Psoas muscle (tissue), 7 donors: ENCODE measurements at regions not wholly inside any gene's neighbourhood (a gene's known extent, or its start where the extent isn't known, plus 50 kb on each side); places are given as distances from the start of the nearest gene placed in this dataset.
"Not testable (repeated sequence)": the region's sequence is repeated elsewhere in the genome, so short reads cannot be mapped to it uniquely, and the experiment has no call there.

ENCODE experiments used
- ATAC-seq, 4 donors: fragments of 200-7000 bp; cut with Tn5 transposase; one replicate each; pipeline ENCODE4 v1.9.1; 2020; ENCODE audit warnings: moderate library complexity in 3 of 4, mild to moderate bottlenecking in 2 of 4
- DNase-seq, 2 donors: peaks; one replicate each; pipeline ENCODE4 v3.0.0-alpha.2; 2020
- H3K27ac ChIP-seq: fragments of 200-600 bp; one replicate; pipeline ENCODE4 v1.8.0; 2022
- H3K27me3 ChIP-seq, 3 donors: fragments of 200-600 bp in 1 of 3; one replicate each; pipeline versions ENCODE4 v1.6.1 to v1.8.0; 2013 to 2022; ENCODE audit warnings: low read length in 2 of 3, mild to moderate bottlenecking in 2 of 3, moderate library complexity in 1 of 3; ENCODE audit not compliant: insufficient read depth in 3 of 3
- H3K36me3 ChIP-seq, 2 donors: fragments of 200-600 bp in 1 of 2; one replicate each; pipeline versions ENCODE4 v1.6.1 to v1.8.0; 2013 to 2022; ENCODE audit warnings: low read depth in 1 of 2, mild to moderate bottlenecking in 1 of 2, moderate library complexity in 1 of 2; ENCODE audit not compliant: insufficient read depth in 1 of 2
- H3K4me1 ChIP-seq: fragments of 200-600 bp; one replicate; pipeline ENCODE4 v1.8.0; 2022
- H3K4me3 ChIP-seq: fragments of 200-600 bp; one replicate; pipeline ENCODE4 v1.8.0; 2022; ENCODE audit warnings: mild to moderate bottlenecking
- H3K9me3 ChIP-seq: fragments of 200-600 bp; one replicate; pipeline ENCODE4 v1.8.0; 2022
- WGBS, 3 donors: extraction: QIAGEN DNeasy Blood & Tissue Kit; methylation state at CpG; one replicate each; pipeline versions ENCODE4 v1.1.6 to v1.1.7; 2013; 5-methylcytosine and 5-hydroxymethylcytosine counted together
- intact Hi-C, 2 donors: fragments of 100-400 bp; cut with DNase I; formaldehyde crosslinking; loops; one replicate each; pipeline versions ENCODE4 v1.11.0 to v1.14.2; 2022
- TF ChIP-seq, protein P1 (sequence below): fragments of 200-600 bp; IDR thresholded peaks from one replicate; pipeline ENCODE4 v1.8.0; 2022; ENCODE audit warnings: antibody characterized with exemption
- donor health status: healthy with polysubstance abuse.
- donor health status: DM: no; HTN: no; CAD: no; lungs with moderate emphysema.
- donor health status: Bipolar disorder and iron deficiency.
- donor health status: healthy.
- donor health status: DM: yes; HTN: yes; CAD: no.
- donor health status: DM: no; HTN: no; CAD: no.
- donor health status: DM: yes; HTN: yes; CAD: no.

- Histone ChIP-seq H3K4me3 (no peak overlapping the region), H3K4me1 (no peaks in the 10 kb centered on the region), H3K9me3 (no peaks in the 10 kb centered on the region), H3K36me3 (no peaks in the 10 kb centered on the region), H3K27ac (no peak overlapping the region), H3K27me3 (no peaks in the 10 kb centered on the region)
- ATAC-seq (no peak), DNase-seq (no peak)
- intact Hi-C loops: no loop called here
- TF ChIP-seq, protein P1, sequence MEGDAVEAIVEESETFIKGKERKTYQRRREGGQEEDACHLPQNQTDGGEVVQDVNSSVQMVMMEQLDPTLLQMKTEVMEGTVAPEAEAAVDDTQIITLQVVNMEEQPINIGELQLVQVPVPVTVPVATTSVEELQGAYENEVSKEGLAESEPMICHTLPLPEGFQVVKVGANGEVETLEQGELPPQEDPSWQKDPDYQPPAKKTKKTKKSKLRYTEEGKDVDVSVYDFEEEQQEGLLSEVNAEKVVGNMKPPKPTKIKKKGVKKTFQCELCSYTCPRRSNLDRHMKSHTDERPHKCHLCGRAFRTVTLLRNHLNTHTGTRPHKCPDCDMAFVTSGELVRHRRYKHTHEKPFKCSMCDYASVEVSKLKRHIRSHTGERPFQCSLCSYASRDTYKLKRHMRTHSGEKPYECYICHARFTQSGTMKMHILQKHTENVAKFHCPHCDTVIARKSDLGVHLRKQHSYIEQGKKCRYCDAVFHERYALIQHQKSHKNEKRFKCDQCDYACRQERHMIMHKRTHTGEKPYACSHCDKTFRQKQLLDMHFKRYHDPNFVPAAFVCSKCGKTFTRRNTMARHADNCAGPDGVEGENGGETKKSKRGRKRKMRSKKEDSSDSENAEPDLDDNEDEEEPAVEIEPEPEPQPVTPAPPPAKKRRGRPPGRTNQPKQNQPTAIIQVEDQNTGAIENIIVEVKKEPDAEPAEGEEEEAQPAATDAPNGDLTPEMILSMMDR: no peak
- WGBS, 3 donors: 71 to 76% (median 72%) methylated on average over 5 of the region's 5 CpGs
These were observed 503.5 kb upstream of the SOX11 start for GRCh38 chr2:5188636-5189035.

GRCh38 chr2:5190023-5190422, 502.2 kb upstream of the SOX11 start:
- WGBS, 3 donors: 83 to 87% (median 87%) methylated on average over 5 of the region's 5 CpGs
- Histone ChIP-seq H3K27me3 (no peaks in the 10 kb centered on the region), H3K4me3 (no peak overlapping the region), H3K36me3 (no peaks in the 10 kb centered on the region), H3K27ac (no peak overlapping the region), H3K4me1 (no peaks in the 10 kb centered on the region), H3K9me3 (no peaks in the 10 kb centered on the region)
- intact Hi-C loops: no loop called here
- ATAC-seq (no peak), DNase-seq (no peak)
- TF ChIP-seq, protein P1: no peak

- intact Hi-C loops: no loop called here
- Histone ChIP-seq H3K9me3 (no peaks in the 10 kb centered on the region), H3K27me3 (no peaks in the 10 kb centered on the region), H3K27ac (no peak overlapping the region), H3K36me3 (no peaks in the 10 kb centered on the region), H3K4me3 (no peak overlapping the region), H3K4me1 (no peaks in the 10 kb centered on the region)
- TF ChIP-seq, protein P1: no peak
- DNase-seq (no peak), ATAC-seq (no peak)
- 87 to 88% (median 88%) methylated on average over 1 of the region's 1 CpG for WGBS, 3 donors
These were observed 496.5 kb upstream of the SOX11 start for GRCh38 chr2:5195636-5196035.

DNA sequence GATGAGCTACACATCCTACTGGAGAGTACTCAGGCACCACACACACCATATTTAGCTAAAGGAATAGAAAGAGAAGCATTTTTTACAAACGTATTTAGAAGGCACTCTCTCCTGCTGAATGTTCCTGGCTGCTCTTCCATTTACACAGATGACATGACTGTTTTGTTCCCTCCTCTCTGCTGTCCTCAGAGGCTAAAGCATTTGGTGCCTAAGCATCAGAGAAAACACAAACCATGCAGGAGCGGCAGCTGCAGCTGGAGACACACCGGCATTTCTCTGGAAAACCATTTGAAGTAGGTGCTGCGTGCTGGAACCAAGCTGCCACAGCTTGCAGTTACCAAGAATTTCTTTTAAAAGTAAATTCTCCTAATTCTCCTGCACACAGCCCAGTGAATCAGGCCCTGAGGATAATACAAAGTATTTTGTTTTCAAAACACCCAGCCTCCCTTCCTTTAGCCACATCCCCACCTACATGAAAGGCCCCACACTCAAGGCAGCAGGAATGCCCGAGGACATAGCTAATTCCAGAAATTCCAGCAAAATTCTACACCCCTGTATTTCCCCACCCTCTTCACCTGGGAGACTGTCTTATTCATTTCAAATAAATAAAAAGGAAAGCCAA, 488.9 kb upstream of the SOX11 start:
- 50 to 68% (median 51%) methylated on average over 5 of the region's 5 CpGs for WGBS, 3 donors
- H3K27me3 ChIP-seq: no peaks in the 10 kb centered on the region
- no peaks in the 10 kb centered on the region for H3K36me3 ChIP-seq
- H3K4me1 ChIP-seq: no peaks in the 10 kb centered on the region
- DNase-seq: no peak
- ATAC-seq: no peak
- H3K9me3 ChIP-seq: no peaks in the 10 kb centered on the region
- intact Hi-C loops: no loop called here
- H3K4me3 ChIP-seq: no peak overlapping the region
- H3K27ac ChIP-seq: no peak overlapping the region
- TF ChIP-seq, protein P1: no peak

DNA sequence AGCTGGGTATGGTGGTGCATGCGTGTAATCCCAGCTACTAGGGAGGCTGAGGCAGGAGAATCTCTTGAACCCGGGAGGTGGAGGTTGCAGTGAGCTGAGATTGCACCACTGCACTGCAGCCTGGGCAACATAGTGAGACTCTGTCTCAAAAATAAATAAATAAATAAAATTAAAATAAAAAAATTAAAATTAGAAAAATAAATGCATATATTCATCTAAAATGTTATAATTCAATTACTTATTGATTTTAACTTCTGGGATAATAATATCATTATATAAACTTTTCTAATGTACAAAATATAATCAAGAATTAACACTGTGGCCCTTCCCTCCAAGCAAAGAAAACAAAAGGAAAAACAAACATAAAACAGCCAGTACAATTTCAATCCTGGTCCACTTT, 485.4 kb upstream of the SOX11 start:
- ATAC-seq, H3K9me3 ChIP-seq, H3K27me3 ChIP-seq, H3K36me3 ChIP-seq, H3K27ac ChIP-seq, intact Hi-C loops, DNase-seq, H3K4me3 ChIP-seq, H3K4me1 ChIP-seq: not testable (repeated sequence)
- 90 to 98% (median 95%) methylated on average over 2 of the region's 2 CpGs for whole genome bisulfite sequencing, 3 donors
